ENCODE measurements at regions not wholly inside any gene's neighbourhood (a gene's known extent, or its start where the extent isn't known, plus 50 kb on each side); places are given as distances from the start of the nearest gene placed in this dataset.
"Not testable (repeated sequence)": the region's sequence is repeated elsewhere in the genome, so short reads cannot be mapped to it uniquely, and the experiment has no call there.

DNA sequence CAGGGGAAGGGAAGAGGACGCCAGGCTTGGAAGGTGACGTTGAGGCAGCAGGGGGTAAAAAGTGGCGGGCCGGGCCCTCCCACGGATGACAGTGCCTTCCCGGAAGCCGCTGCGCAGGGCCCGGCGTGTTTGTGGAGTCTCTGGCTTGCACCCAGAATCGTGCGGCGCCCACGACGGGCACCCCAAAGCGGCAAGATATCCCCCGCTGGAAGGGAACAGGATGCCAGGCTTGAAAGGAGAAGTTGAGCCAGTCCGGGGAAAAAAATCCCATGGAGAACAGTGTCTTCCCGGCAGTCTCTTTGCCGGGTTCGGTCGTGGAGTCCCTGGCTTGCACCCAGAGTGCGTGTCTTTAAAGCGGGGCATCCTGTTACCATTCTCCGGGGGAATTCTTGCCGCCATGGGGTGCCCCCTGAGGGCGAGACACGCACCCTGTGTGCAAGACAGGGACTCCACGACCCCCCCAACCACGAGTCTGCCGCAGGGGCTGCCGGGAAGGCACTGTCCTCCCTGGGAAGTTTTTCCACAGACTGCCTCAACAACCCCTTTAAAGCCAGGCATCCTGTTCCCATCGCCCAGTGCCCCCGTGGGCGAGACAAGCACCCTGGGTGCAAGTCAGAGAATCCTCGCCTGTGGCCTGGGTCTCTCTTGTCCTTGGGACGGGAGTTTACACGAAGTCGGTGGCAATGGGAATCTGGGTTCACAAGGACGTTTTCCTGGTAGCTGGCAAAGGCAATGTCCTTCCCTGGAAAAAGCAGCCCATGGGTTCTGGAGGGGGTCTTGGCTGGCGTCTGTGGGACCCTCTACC lies 156.1 kb upstream of the ALG10B start:
- no peak for DNase-seq

- DNase-seq, result no peak
Observed at GRCh38 chr12:38161123-38162000, 155.2 kb upstream of the ALG10B start.

DNA sequence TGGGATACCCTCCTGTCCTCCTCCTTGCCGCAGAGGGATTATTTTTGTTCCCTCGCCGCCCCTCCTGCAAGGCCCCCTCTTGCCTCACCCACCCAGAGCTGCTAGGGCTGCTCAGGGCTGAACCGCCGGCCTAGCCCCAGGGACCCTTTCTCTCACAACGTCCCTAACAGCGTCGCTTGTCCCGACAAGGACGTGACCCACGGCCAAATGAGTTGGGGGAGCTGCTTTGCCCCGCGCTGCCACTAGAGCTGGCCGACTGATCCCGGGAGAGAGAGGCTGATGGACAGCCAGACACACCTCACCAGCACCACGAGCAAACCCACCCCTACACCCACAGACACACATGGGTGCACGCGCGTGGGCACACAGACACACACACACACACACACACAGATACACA lies 154.6 kb upstream of the ALG10B start:
- DNase-seq, result no peak

DNA sequence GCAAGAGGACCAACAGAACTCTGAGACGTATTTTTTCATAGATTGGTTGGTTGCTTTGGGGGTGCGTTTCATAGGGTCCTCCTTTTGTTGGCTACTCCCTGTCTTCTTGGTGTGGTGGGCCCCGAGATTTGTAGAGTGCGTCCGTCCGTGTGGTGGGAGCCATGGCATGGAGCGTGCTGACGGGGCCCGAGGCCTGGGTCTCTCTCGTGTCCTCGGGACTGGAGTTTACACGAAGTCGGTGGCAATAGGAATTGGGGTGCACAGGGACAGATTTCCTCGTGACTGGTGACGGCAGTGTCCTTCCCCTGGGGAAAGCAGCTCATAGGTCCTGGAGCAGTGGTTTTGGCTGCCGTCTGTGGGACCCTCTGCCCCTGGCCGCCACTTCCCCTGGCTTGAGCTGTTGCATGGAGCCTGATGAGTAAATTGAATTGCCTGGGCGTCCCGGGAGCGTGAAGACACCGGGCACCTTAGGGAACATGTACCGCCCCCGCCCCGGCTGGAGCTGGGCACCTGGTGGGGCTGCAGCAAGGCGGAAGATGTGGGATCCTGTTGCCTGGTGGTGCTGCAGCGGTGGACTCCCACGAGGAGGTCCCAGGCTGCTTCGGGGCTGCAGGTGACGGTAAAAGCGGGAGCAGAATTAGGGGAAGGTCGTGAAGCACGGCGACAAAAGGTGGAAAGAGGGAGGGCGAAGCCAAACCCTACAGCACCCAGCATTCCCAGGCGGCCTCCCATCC lies 153.7 kb upstream of the ALG10B start:
- DNase-seq, result no peak

DNA sequence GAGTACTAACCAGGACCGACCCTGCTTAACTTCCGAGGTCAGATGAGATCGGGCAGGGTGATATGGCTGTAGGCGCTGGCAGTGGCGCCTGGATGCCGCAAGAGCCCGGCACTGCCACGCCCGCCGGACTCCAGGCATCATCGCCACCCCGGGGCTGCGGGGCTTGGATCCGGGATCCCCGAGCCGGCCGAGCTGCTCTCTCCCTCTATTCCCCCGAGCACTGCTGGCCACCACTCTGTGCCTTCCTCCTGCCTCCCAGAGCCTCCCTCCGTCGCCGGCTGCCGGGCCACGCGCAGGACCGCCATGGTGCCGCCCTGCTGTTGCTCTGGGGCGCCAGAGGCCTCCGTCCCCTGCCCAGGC lies 153.2 kb upstream of the ALG10B start:
- no peak for DNase-seq

DNA sequence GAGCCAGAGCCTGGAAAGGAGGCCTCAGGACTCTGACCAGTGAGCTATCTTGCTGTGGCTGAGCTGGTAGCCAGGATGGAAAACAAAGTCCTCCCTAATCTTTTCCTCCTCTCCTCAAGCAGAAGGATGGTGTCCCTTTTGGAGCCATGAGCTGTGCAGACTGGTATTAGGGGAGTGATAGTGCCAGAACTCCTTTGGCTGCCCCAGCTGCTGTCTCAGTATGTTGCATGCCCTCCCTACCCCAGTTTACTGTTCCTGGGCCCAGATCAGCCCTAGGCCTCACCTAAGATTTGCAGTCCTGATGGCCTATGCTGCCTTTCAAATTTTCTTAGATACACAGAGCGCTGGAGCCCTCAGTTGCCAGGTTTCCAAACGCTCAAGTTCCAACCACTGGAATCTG lies 150.3 kb upstream of the ALG10B start:
- DNase-seq, result no peak

- no peak for DNase-seq
Observed at GRCh38 chr12:38175538-38175937, 141.0 kb upstream of the ALG10B start.

GRCh38 chr12:38183617-38184016 lies 133.0 kb upstream of the ALG10B start:
- DNase-seq, result not testable (repeated sequence)

- DNase-seq, result not testable (repeated sequence)
Observed at GRCh38 chr12:38197286-38197685, 119.3 kb upstream of the ALG10B start.

GRCh38 chr12:38201461-38202276 lies 114.9 kb upstream of the ALG10B start:
- no peak for DNase-seq

DNA sequence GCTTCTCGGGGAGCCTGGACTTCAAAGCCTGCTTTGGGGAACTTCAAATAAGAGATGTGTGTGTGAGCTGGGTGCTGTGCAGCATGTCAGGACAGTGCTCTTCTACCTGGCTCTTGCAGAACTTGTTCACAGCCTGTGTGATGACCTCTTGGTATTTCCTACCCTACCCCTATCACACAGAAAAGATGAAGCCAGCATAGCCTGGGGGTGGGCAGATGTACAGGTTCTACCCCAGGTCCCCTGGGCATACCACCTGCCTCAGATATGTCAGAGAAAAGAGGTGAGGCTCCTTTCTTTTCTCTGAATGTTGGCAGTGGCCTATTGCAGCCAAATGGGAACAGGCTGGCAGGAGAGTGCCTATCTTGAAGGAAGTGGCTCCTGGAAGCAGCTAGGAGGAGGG lies 111.7 kb upstream of the ALG10B start:
- no peak for DNase-seq

- DNase-seq, result no peak
Observed at GRCh38 chr12:38222011-38222410, 94.6 kb upstream of the ALG10B start.

GRCh38 chr12:38238328-38238727 lies 78.2 kb upstream of the ALG10B start:
- not testable (repeated sequence) for DNase-seq

- no peak for DNase-seq
Observed at GRCh38 chr12:38253778-38254177, 62.8 kb upstream of the ALG10B start.

DNA sequence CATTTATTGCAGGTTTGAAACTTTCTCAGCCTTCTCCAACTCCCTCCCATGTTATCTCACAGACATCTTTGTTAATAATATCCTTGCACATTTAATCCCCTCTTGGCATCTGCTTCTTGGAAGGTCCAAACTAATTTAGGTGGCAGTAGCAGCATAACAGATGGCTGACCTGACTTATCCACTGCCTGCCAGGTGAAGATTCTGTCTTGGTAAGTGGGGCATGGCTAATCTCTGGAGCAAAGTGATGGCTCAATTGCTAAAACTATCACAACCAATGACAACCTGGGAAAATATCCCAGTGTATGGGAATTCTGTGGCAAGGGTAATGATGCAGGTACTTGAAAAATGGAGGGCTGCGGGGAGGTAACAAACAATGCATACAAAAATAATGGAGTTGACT lies 58.2 kb upstream of the ALG10B start:
- no peak for DNase-seq
